ENCODE measurements at regions not wholly inside any gene's neighbourhood (a gene's known extent, or its start where the extent isn't known, plus 50 kb on each side); places are given as distances from the start of the nearest gene placed in this dataset.

- H3K36me3 Mint-ChIP-seq: no peaks in the 10 kb centered on the region
- peaks cover 23% of the 10 kb centered on the region for H3K4me1 Mint-ChIP-seq
- POLR2A ChIA-PET: no interaction called here
- no peak overlapping the region for H3K4me3 Mint-ChIP-seq
- no peaks in the 10 kb centered on the region for H3K9me3 Mint-ChIP-seq
- TF ChIP-seq IRF2 (CRISPR knock-in tag; IDR thresholded peaks at IDR 0.05; ENCODE audit: borderline replicate concordance, low read depth): no peak
- no peak for TF ChIP-seq ZNF317 (CRISPR knock-in tag; IDR thresholded peaks at IDR 0.05; ENCODE audit: borderline replicate concordance, low read depth)
- no peak for TF ChIP-seq FOXJ3 (CRISPR knock-in tag; IDR thresholded peaks at IDR 0.05; ENCODE audit: borderline replicate concordance)
- TF ChIP-seq JAZF1 (CRISPR knock-in tag; IDR thresholded peaks at IDR 0.05): no peak
- CTCF ChIA-PET: no interaction called here
- ATAC-seq (no peak), DNase-seq (ENCODE audit: low spot score) (no peak)
- no peak overlapping the region for H3K27ac Mint-ChIP-seq
- H3K27me3 Mint-ChIP-seq (ENCODE audit: low read depth): no peaks in the 10 kb centered on the region
Measured at GRCh38 chr2:150554046-150554445, 66.6 kb upstream of the RND3 start.

DNA sequence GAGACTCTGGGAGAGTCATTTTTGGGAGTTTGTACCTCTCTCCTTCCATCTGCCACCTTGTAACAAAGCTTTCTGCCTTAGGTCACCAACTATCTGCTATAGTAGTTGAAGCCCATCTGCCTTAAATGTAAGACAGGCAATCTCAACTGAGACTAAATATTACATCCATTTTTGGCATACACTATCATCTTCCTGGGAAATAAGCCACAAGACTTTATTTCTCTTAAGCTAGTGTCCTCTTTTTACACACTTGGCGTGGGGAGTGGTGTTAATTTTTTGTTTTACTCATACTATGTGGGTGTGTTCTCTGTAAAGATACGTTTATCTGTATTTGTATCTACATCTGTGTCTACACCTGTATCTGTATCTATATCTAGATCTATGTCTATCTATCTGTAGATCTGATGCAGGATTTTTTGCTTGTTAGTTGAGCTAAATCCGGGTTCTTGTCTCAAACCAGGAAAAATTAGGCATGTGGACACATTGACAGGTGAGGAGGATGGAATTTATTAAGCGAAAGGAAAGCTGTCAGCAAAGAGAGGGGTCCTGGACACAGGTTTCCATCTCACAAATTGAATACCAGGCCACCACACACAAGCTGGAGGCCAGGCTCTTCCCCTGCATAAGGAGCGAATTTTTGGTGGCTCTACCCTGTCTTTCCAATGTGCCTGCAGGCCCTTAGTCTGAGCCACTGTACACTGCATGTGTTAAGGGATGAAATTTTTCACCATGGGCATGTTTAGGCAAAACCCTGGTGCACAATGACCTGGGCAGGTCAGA lies 64.8 kb upstream of the RND3 start:
- H3K27me3 Mint-ChIP-seq (ENCODE audit: low read depth): no peaks in the 10 kb centered on the region
- ATAC-seq (no peak), DNase-seq (ENCODE audit: low spot score) (no peak)
- TF ChIP-seq CDX4 (CRISPR knock-in tag; IDR thresholded peaks at IDR 0.05; ENCODE audit: borderline replicate concordance) (no peak), HMGA2 (CRISPR knock-in tag; IDR thresholded peaks at IDR 0.05) (no peak), GABPB1 (CRISPR knock-in tag; IDR thresholded peaks at IDR 0.05) (no peak), GRHL2 (CRISPR knock-in tag; IDR thresholded peaks at IDR 0.05; ENCODE audit: insufficient replicate concordance, severe bottlenecking) (no peak), ZNF219 (CRISPR knock-in tag; IDR thresholded peaks at IDR 0.05; ENCODE audit: borderline replicate concordance) (no peak), SP1 (CRISPR knock-in tag; conservative IDR thresholded peaks at IDR 0.05) (no peak), NFE2L1 (CRISPR knock-in tag; IDR thresholded peaks at IDR 0.05) (no peak), E2F4 (CRISPR knock-in tag; IDR thresholded peaks at IDR 0.05; ENCODE audit: borderline replicate concordance, low read depth) (no peak), ZNF396 (CRISPR knock-in tag; IDR thresholded peaks at IDR 0.05; ENCODE audit: borderline replicate concordance) (no peak), IRF1 (CRISPR knock-in tag; IDR thresholded peaks at IDR 0.05) (no peak), AR (CRISPR knock-in tag; IDR thresholded peaks at IDR 0.05) (no peak), TCF7 (CRISPR knock-in tag; IDR thresholded peaks at IDR 0.05; ENCODE audit: low read depth) (no peak), ZNF423 (CRISPR knock-in tag; IDR thresholded peaks at IDR 0.05) (no peak), ZNF512 (CRISPR knock-in tag; IDR thresholded peaks at IDR 0.05; ENCODE audit: borderline replicate concordance) (no peak), ETV6 (CRISPR knock-in tag; IDR thresholded peaks at IDR 0.05) (no peak), TEAD4 (CRISPR knock-in tag; IDR thresholded peaks at IDR 0.05) (no peak), SMAD3 (CRISPR knock-in tag; IDR thresholded peaks at IDR 0.05; ENCODE audit: borderline replicate concordance) (no peak)
- TF ChIP-seq, protein P1, sequence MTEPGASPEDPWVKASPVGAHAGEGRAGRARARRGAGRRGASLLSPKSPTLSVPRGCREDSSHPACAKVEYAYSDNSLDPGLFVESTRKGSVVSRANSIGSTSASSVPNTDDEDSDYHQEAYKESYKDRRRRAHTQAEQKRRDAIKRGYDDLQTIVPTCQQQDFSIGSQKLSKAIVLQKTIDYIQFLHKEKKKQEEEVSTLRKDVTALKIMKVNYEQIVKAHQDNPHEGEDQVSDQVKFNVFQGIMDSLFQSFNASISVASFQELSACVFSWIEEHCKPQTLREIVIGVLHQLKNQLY (CRISPR knock-in tag; IDR thresholded peaks at IDR 0.05): no peak
- TF ChIP-seq, protein P2, sequence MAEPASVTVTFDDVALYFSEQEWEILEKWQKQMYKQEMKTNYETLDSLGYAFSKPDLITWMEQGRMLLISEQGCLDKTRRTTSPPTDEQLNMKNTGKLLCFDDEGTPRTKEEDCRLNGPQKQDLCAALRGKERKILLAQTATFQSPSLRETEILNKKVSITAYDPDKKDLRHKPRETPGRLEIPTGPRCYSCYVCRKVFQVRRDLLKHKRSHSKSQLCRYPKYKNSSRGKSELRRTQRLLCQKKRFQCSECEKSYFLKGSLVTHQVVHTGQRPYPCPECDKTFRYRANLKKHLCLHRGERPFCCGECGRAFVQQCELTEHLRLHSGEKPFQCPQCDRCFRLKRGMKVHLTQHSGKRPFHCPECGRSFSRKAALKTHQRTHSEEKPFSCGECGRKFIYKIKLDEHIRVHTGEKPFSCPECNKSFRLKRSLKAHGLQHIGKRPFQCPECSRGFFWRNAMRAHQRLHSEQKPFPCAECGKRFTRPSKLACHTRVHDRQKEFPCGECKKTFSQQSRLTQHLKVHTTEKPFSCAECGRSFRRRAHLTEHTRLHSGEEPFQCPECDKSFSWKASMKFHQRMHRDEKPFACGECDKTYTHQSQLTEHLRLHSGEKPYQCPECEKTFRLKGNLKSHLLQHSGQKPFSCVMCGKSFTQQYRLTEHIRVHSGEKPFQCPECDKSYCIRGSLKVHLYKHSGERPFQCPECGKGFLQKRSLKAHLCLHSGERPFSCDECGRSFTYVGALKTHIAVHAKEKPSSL (CRISPR knock-in tag; conservative IDR thresholded peaks at IDR 0.05): no peak
- TF ChIP-seq, protein P3, sequence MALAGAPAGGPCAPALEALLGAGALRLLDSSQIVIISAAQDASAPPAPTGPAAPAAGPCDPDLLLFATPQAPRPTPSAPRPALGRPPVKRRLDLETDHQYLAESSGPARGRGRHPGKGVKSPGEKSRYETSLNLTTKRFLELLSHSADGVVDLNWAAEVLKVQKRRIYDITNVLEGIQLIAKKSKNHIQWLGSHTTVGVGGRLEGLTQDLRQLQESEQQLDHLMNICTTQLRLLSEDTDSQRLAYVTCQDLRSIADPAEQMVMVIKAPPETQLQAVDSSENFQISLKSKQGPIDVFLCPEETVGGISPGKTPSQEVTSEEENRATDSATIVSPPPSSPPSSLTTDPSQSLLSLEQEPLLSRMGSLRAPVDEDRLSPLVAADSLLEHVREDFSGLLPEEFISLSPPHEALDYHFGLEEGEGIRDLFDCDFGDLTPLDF (CRISPR knock-in tag; IDR thresholded peaks at IDR 0.05): no peak
- no peak overlapping the region for H3K27ac Mint-ChIP-seq
- H3K36me3 Mint-ChIP-seq: no peaks in the 10 kb centered on the region
- peaks cover 19% of the 10 kb centered on the region for H3K4me1 Mint-ChIP-seq
- ChIA-PET CTCF (no interaction called here), POLR2A (no interaction called here)
- H3K4me3 Mint-ChIP-seq: no peak overlapping the region
- no peaks in the 10 kb centered on the region for H3K9me3 Mint-ChIP-seq

All from WTC11 (cell line).